CD4-positive, alpha-beta memory T cell (primary cell): ENCODE measurements at regions not wholly inside any gene's neighbourhood (a gene's known extent, or its start where the extent isn't known, plus 50 kb on each side); places are given as distances from the start of the nearest gene placed in this dataset.

Source experiments
- CTCF ChIA-PET: fragments of 350-600 bp; sonication (Branson Sonifier 250); formaldehyde crosslinking; loops from one replicate; lab custom pipeline; 2021; ENCODE audit warnings: inconsistent platforms; ENCODE audit not compliant: partially characterized antibody; lab: Charles Lee
- POLR2A ChIA-PET: fragments of 350-600 bp; sonication (Branson Sonifier 250); formaldehyde crosslinking; loops from one replicate; lab custom pipeline; 2021; ENCODE audit not compliant: partially characterized antibody; lab: Charles Lee
- DNase-seq, 5 donors: peaks; one replicate each; pipeline versions ENCODE4 v3.0.0 to v3.0.0-alpha.2; 2020 to 2022; ENCODE audit warnings: mixed read lengths in 1 of 5
- H3K27ac ChIP-seq: one replicate; pipeline ENCODE4 v1.7.0; 2013; ENCODE audit warnings: low read depth, low read length
- H3K27me3 ChIP-seq: 2 replicates; pipeline ENCODE4 v1.7.0; 2013; ENCODE audit warnings: mild to moderate bottlenecking, low read length, moderate library complexity; ENCODE audit not compliant: insufficient read depth
- H3K36me3 ChIP-seq: 2 replicates; pipeline ENCODE4 v1.7.0; 2013; ENCODE audit warnings: mild to moderate bottlenecking, low read length, moderate library complexity; ENCODE audit not compliant: insufficient read depth
- H3K4me1 ChIP-seq: 2 replicates; pipeline ENCODE4 v1.7.0; 2013; ENCODE audit warnings: mild to moderate bottlenecking, low read length, moderate library complexity; ENCODE audit not compliant: insufficient read depth
- H3K4me3 ChIP-seq, 2 donors: one replicate each; pipeline ENCODE4 v1.7.0; 2013; ENCODE audit warnings: low read length in 2 of 2, mild to moderate bottlenecking in 1 of 2
- H3K9me3 ChIP-seq, 2 donors: one replicate each; pipeline ENCODE4 v1.7.0; 2013; ENCODE audit warnings: low read length in 2 of 2, control low read depth in 1 of 2; ENCODE audit not compliant: control insufficient read depth in 1 of 2
- H3K27ac Mint-ChIP-seq, 7 donors: one replicate each; pipeline ENCODE4 v1.8.0; 2020 to 2021; ENCODE audit warnings: mixed read lengths in 7 of 7, mild to moderate bottlenecking in 6 of 7, inconsistent platforms in 3 of 7, moderate library complexity in 3 of 7
- H3K27me3 Mint-ChIP-seq, 2 donors: one replicate each; pipeline ENCODE4 v1.8.0; 2020 to 2021; ENCODE audit warnings: mixed read lengths in 2 of 2
- H3K36me3 Mint-ChIP-seq, 2 donors: one replicate each; pipeline ENCODE4 v1.8.0; 2020 to 2021; ENCODE audit warnings: mixed read lengths in 2 of 2, inconsistent platforms in 1 of 2, mild to moderate bottlenecking in 1 of 2
- H3K4me1 Mint-ChIP-seq, 4 donors: one replicate each; pipeline ENCODE4 v1.8.0; 2020 to 2021; ENCODE audit warnings: mixed read lengths in 4 of 4, mild to moderate bottlenecking in 1 of 4
- H3K4me3 Mint-ChIP-seq, 8 donors: one replicate each; pipeline ENCODE4 v1.8.0; 2020 to 2021; ENCODE audit warnings: mixed read lengths in 8 of 8, mild to moderate bottlenecking in 7 of 8, moderate library complexity in 6 of 8, inconsistent platforms in 3 of 8
- H3K9me3 Mint-ChIP-seq, 8 donors: one replicate each; pipeline ENCODE4 v1.8.0; 2020 to 2021; ENCODE audit warnings: mixed read lengths in 8 of 8, mild to moderate bottlenecking in 5 of 8, inconsistent platforms in 3 of 8, moderate library complexity in 1 of 8
- intact Hi-C: fragments of 100-400 bp; cut with micrococcal nuclease; formaldehyde crosslinking; loops from one replicate; pipeline ENCODE4 v1.15.1; 2023

- no peaks in the 10 kb centered on the region for H3K36me3 Mint-ChIP-seq
- ChIA-PET CTCF (no interaction called here), POLR2A (no interaction called here)
- peaks cover 0 to 4% (median 0%) of the 10 kb centered on the region in 4 donors for H3K4me1 Mint-ChIP-seq
- no peak overlapping the region for H3K27ac ChIP-seq
- no peaks in the 10 kb centered on the region for H3K9me3 ChIP-seq
- H3K4me3 ChIP-seq, result no peak overlapping the region
- no peaks in the 10 kb centered on the region for H3K27me3 Mint-ChIP-seq
- intact Hi-C loops, result loop anchor here (5.0 kb wide), 1 partner anchor 206 kb away; no protein-coding TSS in a partner anchor
- no peak overlapping the region for H3K4me3 Mint-ChIP-seq
- H3K27me3 ChIP-seq, result no peaks in the 10 kb centered on the region
- no peaks in the 10 kb centered on the region for H3K36me3 ChIP-seq
- H3K4me1 ChIP-seq, result no peaks in the 10 kb centered on the region
- H3K9me3 Mint-ChIP-seq, result no peaks in the 10 kb centered on the region
- no peak for DNase-seq
- no peak overlapping the region for H3K27ac Mint-ChIP-seq
Measured at GRCh38 chrX:103158317-103158621, 56.6 kb upstream of the BEX4 start.

- POLR2A ChIA-PET, result no interaction called here
- H3K9me3 ChIP-seq, result no peaks in the 10 kb centered on the region
- peak in 2 of 5 donors; percentile 13 to 15 for DNase-seq
Measured at GRCh38 chrX:103157496-103158316, 57.2 kb upstream of the BEX4 start.

DNA sequence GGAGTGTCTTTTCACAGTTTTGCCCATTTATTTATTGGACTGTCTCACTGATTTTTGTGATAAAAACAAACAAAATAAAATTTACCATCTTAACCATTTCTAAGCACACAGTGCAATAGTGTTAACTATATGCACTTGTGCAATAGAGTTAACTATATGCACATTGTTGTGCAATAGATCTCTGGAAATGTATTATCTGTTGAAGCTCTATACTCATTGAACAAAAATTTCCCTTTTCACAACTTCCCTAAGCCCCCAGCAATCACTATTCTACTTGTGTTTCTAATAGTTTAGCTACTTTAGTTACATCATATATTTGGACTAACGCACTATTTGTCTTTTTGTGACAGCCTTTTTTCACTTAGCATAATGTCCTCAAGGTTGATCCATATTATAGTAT, 59.7 kb upstream of the BEX4 start:
- no peaks in the 10 kb centered on the region for H3K36me3 ChIP-seq
- no peaks in the 10 kb centered on the region for H3K27me3 Mint-ChIP-seq
- H3K4me1 Mint-ChIP-seq, result peaks cover 0 to 4% (median 0%) of the 10 kb centered on the region in 4 donors
- no peaks in the 10 kb centered on the region for H3K27me3 ChIP-seq
- H3K27ac ChIP-seq, result no peak overlapping the region
- H3K36me3 Mint-ChIP-seq, result no peaks in the 10 kb centered on the region
- POLR2A ChIA-PET, result no interaction called here
- CTCF ChIA-PET, result no interaction called here
- intact Hi-C loops, result loop anchor here (5.0 kb wide), 1 partner anchor 203 kb away; no protein-coding TSS in a partner anchor
- H3K4me1 ChIP-seq, result no peaks in the 10 kb centered on the region
- DNase-seq, result no peak
- no peaks in the 10 kb centered on the region for H3K9me3 ChIP-seq
- H3K4me3 ChIP-seq, result no peak overlapping the region
- H3K9me3 Mint-ChIP-seq, result no peaks in the 10 kb centered on the region
- no peak overlapping the region for H3K4me3 Mint-ChIP-seq
- no peak overlapping the region for H3K27ac Mint-ChIP-seq

More at GRCh38 chrX:103157496-103158316, 57.2 kb upstream of the BEX4 start:
- Mint-ChIP-seq H3K27me3 (no peaks in the 10 kb centered on the region), H3K36me3 (no peaks in the 10 kb centered on the region), H3K9me3 (no peaks in the 10 kb centered on the region), H3K27ac (no peak overlapping the region), H3K4me3 (no peak overlapping the region), H3K4me1 (peaks cover 0 to 4% (median 0%) of the 10 kb centered on the region in 4 donors)
- H3K4me1 ChIP-seq, result no peaks in the 10 kb centered on the region
- H3K36me3 ChIP-seq, result no peaks in the 10 kb centered on the region
- intact Hi-C loops, result loop anchor here (5.0 kb wide), 1 partner anchor 205 kb away; no protein-coding TSS in a partner anchor
- CTCF ChIA-PET, result no interaction called here
- H3K4me3 ChIP-seq, result no peak overlapping the region
- no peak overlapping the region for H3K27ac ChIP-seq
- H3K27me3 ChIP-seq, result no peaks in the 10 kb centered on the region

GRCh38 chrX:103153661-103154060, 60.7 kb upstream of the NXF3 start:
- no peak overlapping the region for H3K4me3 Mint-ChIP-seq
- H3K36me3 Mint-ChIP-seq, result no peaks in the 10 kb centered on the region
- H3K27me3 Mint-ChIP-seq, result no peaks in the 10 kb centered on the region

DNA sequence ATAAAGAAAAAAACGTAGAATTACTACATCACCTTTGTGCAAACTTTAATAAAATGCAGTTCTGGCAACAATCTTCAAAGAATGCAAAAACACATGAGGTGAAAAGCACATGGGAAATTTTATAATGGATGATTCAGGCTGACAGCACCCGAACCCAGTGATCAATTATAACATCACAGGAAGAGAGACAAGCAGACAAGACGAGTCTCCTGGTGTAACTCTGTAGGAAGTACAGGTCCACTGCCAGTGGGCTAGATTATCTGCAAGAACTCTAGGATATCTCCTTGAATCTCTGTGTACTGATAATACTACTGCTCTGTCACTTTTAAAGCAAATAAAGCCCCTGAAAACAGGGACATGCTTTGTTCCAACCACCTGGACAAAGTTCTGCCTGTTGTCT, 58.9 kb upstream of the NXF3 start:
- Histone ChIP-seq H3K27me3 (no peaks in the 10 kb centered on the region), H3K27ac (no peak overlapping the region), H3K4me1 (no peaks in the 10 kb centered on the region), H3K9me3 (no peaks in the 10 kb centered on the region), H3K36me3 (no peaks in the 10 kb centered on the region), H3K4me3 (no peak overlapping the region)
- Mint-ChIP-seq H3K4me3 (no peak overlapping the region), H3K36me3 (no peaks in the 10 kb centered on the region), H3K9me3 (no peaks in the 10 kb centered on the region), H3K4me1 (peaks cover 0 to 4% (median 0%) of the 10 kb centered on the region in 4 donors), H3K27me3 (no peaks in the 10 kb centered on the region), H3K27ac (no peak overlapping the region)
- no peak for DNase-seq
- ChIA-PET CTCF (no interaction called here), POLR2A (no interaction called here)
- intact Hi-C loops, result no loop called here

More at GRCh38 chrX:103153661-103154060, 60.7 kb upstream of the NXF3 start:
- Histone ChIP-seq H3K9me3 (no peaks in the 10 kb centered on the region), H3K27ac (no peak overlapping the region), H3K4me3 (no peak overlapping the region), H3K4me1 (no peaks in the 10 kb centered on the region), H3K36me3 (no peaks in the 10 kb centered on the region), H3K27me3 (no peaks in the 10 kb centered on the region)
- Mint-ChIP-seq H3K27ac (no peak overlapping the region), H3K4me1 (peaks cover 0 to 4% (median 0%) of the 10 kb centered on the region in 4 donors), H3K9me3 (no peaks in the 10 kb centered on the region)
- intact Hi-C loops, result no loop called here
- CTCF ChIA-PET, result no interaction called here
- DNase-seq, result no peak
- POLR2A ChIA-PET, result no interaction called here

- Histone ChIP-seq H3K9me3 (no peaks in the 10 kb centered on the region), H3K36me3 (no peaks in the 10 kb centered on the region), H3K4me1 (no peaks in the 10 kb centered on the region), H3K27ac (no peak overlapping the region), H3K4me3 (no peak overlapping the region), H3K27me3 (no peaks in the 10 kb centered on the region)
- Mint-ChIP-seq H3K27ac (no peak overlapping the region), H3K27me3 (no peaks in the 10 kb centered on the region), H3K4me1 (no peaks in the 10 kb centered on the region), H3K9me3 (no peaks in the 10 kb centered on the region), H3K4me3 (no peak overlapping the region), H3K36me3 (no peaks in the 10 kb centered on the region)
- POLR2A ChIA-PET, result no interaction called here
- CTCF ChIA-PET, result no interaction called here
- intact Hi-C loops, result no loop called here
- DNase-seq, result no peak
Measured at GRCh38 chrX:103149652-103150051, 56.7 kb upstream of the NXF3 start.

- H3K4me3 ChIP-seq, result no peak overlapping the region
- ChIA-PET POLR2A (no interaction called here), CTCF (no interaction called here)
- Mint-ChIP-seq H3K4me1 (no peaks in the 10 kb centered on the region), H3K27ac (no peak overlapping the region), H3K4me3 (no peak overlapping the region), H3K36me3 (no peaks in the 10 kb centered on the region), H3K9me3 (no peaks in the 10 kb centered on the region), H3K27me3 (no peaks in the 10 kb centered on the region)
- no peaks in the 10 kb centered on the region for H3K9me3 ChIP-seq
- no peaks in the 10 kb centered on the region for H3K4me1 ChIP-seq
- no peak for DNase-seq
- intact Hi-C loops, result no loop called here
- H3K27ac ChIP-seq, result no peak overlapping the region
- no peaks in the 10 kb centered on the region for H3K36me3 ChIP-seq
- H3K27me3 ChIP-seq, result no peaks in the 10 kb centered on the region
Measured at GRCh38 chrX:103148075-103148474, 55.1 kb upstream of the NXF3 start.
